K562 (cell line): ENCODE measurements at regions not wholly inside any gene's neighbourhood (a gene's known extent, or its start where the extent isn't known, plus 50 kb on each side); places are given as distances from the start of the nearest gene placed in this dataset.

Experiments
- ATAC-seq: fragments of 200-7000 bp; cut with Tn5 transposase; 3 replicates; pipeline ENCODE4 v1.9.1; 2020; ENCODE audit warnings: moderate library complexity
- BruUV-seq: library from RNA; stranded (reverse); fragments of 400-500 nt; replicated peaks from 2 replicates; lab custom pipeline; 2021; lab: Mats Ljungman, UMichigan
- CTCF ChIA-PET: fragments of 300-600 bp; formaldehyde crosslinking; extraction: SDS; loops from one replicate; lab custom pipeline; 2021; ENCODE audit warnings: low intra/inter-chr PET ratio; lab: Yijun Ruan, JAX
- POLR2A ChIA-PET: fragments of 300-600, 350-650 bp; sonication (Branson Sonifier 250); formaldehyde crosslinking; extraction: SDS; loops from one replicate; lab custom pipeline; 2021; ENCODE audit warnings: antibody characterized with exemption, inconsistent platforms; lab: Yijun Ruan, JAX
- DNase-seq, 4 experiments: peaks; one replicate each; pipeline versions ENCODE4 v3.0.0 to v3.0.0-alpha.2; 2011 to 2018; ENCODE audit warnings: low spot score in 3 of 4, mixed read lengths in 3 of 4; ENCODE audit errors: extremely low read depth in 1 of 4
- FAIRE-seq: peaks from 2 replicates; lab custom pipeline; 2011; peaks lifted over from hg19 to GRCh38; lab: Jason Lieb, UNC
- H2AFZ ChIP-seq: 2 replicates; pipeline ENCODE4 v1.6.0; 2011; ENCODE audit warnings: low read depth, low read length, control low read depth, inconsistent platforms
- H3K27ac ChIP-seq: fragments of 200-600 bp; 3 replicates; pipeline ENCODE4 v1.8.0; 2011; ENCODE audit warnings: low read depth, mild to moderate bottlenecking, control low read depth, inconsistent platforms, low read length, moderate library complexity, mixed read lengths; ENCODE audit errors: extremely low read depth
- H3K27me3 ChIP-seq, 2 experiments: fragments of 300-600 bp in 1 of 2; 2 replicates in 1 of 2; 3 replicates in 1 of 2; pipeline versions ENCODE4 v1.6.0 to v1.8.0; 2011; ENCODE audit warnings: inconsistent platforms in 2 of 2, low read length in 2 of 2, mild to moderate bottlenecking in 1 of 2, mixed read lengths in 1 of 2, moderate library complexity in 1 of 2; ENCODE audit not compliant: control insufficient read depth in 2 of 2, insufficient read depth in 2 of 2
- H3K36me3 ChIP-seq: fragments of 300-600 bp; 3 replicates; pipeline ENCODE4 v1.8.0; 2011; ENCODE audit warnings: mild to moderate bottlenecking, low read length, inconsistent platforms; ENCODE audit not compliant: control insufficient read depth, insufficient read depth
- H3K4me1 ChIP-seq, 2 experiments: fragments of 200-600 bp in 1 of 2; replicated peaks in 1 of 2; 2 replicates in 1 of 2; 3 replicates in 1 of 2; pipeline versions ENCODE4 v1.5.1 to v1.8.0; 2011; ENCODE audit warnings: inconsistent platforms in 2 of 2, low read length in 2 of 2, mild to moderate bottlenecking in 1 of 2, mixed read lengths in 1 of 2, moderate library complexity in 1 of 2; ENCODE audit not compliant: control insufficient read depth in 2 of 2, insufficient read depth in 2 of 2
- H3K4me2 ChIP-seq: 2 replicates; pipeline ENCODE4 v1.6.1; 2011; ENCODE audit warnings: low read length, control low read depth, inconsistent platforms, mixed read lengths; ENCODE audit not compliant: insufficient read depth
- H3K4me3 ChIP-seq: fragments of 200-600 bp; sonication (generic), shearing (Covaris generic); 2 replicates; pipeline ENCODE4 v1.5.1; 2016; ENCODE audit warnings: control low read depth, inconsistent platforms
- H3K79me2 ChIP-seq: fragments of 200-600 bp; 3 replicates; pipeline ENCODE4 v1.8.0; 2011; ENCODE audit warnings: low read length, inconsistent platforms; ENCODE audit not compliant: control insufficient read depth, insufficient read depth
- H3K9ac ChIP-seq, 2 experiments: 2 replicates each; pipeline versions ENCODE4 v1.6.0 to v1.6.1; 2011; ENCODE audit warnings: low read depth in 2 of 2, low read length in 2 of 2, control low read depth in 1 of 2, inconsistent platforms in 1 of 2, mild to moderate bottlenecking in 1 of 2, mixed read lengths in 1 of 2; ENCODE audit not compliant: insufficient read depth in 1 of 2
- H3K9me1 ChIP-seq: one replicate; pipeline ENCODE4 v1.6.0; 2011; ENCODE audit warnings: inconsistent platforms, mild to moderate bottlenecking, low read length, moderate library complexity; ENCODE audit not compliant: control insufficient read depth, insufficient read depth
- H3K9me3 ChIP-seq: replicated peaks from 2 replicates; pipeline ENCODE4 v1.5.1; 2011; ENCODE audit warnings: low read depth, low read length, inconsistent platforms; ENCODE audit not compliant: control insufficient read depth, insufficient read depth
- H4K20me1 ChIP-seq: replicated peaks from 2 replicates; pipeline ENCODE4 v1.6.1; 2011; ENCODE audit warnings: low read length, inconsistent platforms, mixed read lengths; ENCODE audit not compliant: control insufficient read depth, insufficient read depth
- IRF2 ChIP-seq: sonication (generic); formaldehyde crosslinking; IDR thresholded peaks from 2 replicates; pipeline ENCODE4 v1.8.1; 2022; ENCODE audit warnings: mild to moderate bottlenecking, missing genetic modification reagents
- SNRNP70 ChIP-seq: fragments of 200-400 bp; formaldehyde crosslinking; optimal IDR thresholded peaks from 2 replicates; pipeline ENCODE3; 2017; ENCODE audit warnings: low read depth, low read length
- SRSF3 ChIP-seq: fragments of 200-400 bp; formaldehyde crosslinking; IDR thresholded peaks from 2 replicates; pipeline ENCODE4 v1.6.1; 2016; ENCODE audit warnings: mild to moderate bottlenecking, low read length, moderate library complexity; ENCODE audit not compliant: insufficient read depth
- TFAM ChIP-seq: fragments of 250-450 bp; sonication (Bioruptor Pico); conservative IDR thresholded peaks from 2 replicates; pipeline ENCODE4 v1.5.0; 2021; ENCODE audit warnings: mild to moderate bottlenecking, moderate library complexity
- WGBS: fragments of 100-300 bp; shearing (Covaris generic); methylation state at CpG from one replicate; pipeline ENCODE4 v1.1.6; 2016; ENCODE audit warnings: low coverage, mixed read lengths; ENCODE audit not compliant: insufficient coverage; ENCODE audit errors: missing lambda C conversion rate; 5-methylcytosine and 5-hydroxymethylcytosine counted together
- in situ Hi-C: fragments of 300-500 bp; cut with MboI; formaldehyde crosslinking; loops from 4 replicates; pipeline ENCODE4 v1.15.0; 2018; ENCODE audit warnings: inconsistent platforms, mixed read lengths
- intact Hi-C: fragments of 100-400 bp; cut with micrococcal nuclease; formaldehyde crosslinking; loops from 2 replicates; pipeline ENCODE4 v1.14.2; 2022
- TF ChIP-seq, protein P1 (sequence below): IDR thresholded peaks from 2 replicates; pipeline ENCODE4 v1.6.1; 2011; ENCODE audit not compliant: insufficient read length; ENCODE audit errors: extremely low read depth

DNA sequence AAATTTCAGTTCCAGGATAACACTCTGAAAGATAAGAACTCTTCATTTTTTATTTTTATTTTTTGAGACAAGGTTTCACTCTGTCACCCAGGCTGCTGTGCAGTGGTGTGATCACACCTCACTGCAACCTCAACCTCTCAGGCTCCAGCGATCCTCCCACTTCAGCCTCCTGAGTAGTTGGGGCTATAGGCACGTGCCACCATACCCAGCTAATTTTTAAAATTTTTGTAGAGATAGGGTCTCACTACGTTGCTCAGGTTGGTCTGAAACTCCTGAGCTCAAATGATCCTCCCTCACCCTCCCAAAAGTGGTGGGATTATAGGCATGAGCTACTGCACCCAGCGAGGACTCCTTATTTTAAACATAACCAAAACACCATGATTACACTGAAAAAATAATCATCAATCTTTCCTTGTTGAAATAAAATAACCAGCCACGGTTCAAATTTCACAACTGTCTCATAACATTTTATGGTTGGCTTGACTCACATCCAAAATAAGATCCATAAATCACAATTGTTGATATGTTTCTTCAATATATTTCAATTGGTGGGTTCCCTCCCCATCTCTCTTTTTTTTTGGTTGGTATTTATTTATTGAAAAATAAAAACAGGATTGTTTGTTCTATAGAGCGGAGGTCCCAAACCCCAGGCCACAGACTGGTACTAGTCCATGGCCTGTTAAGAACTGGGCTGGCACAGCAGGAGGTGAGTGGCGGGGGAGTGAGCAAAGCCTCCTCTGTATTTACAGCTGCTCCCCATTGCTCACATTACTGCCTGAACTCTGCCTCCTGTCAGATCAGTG lies 60.1 kb upstream of the FAM171A1 start:
- FAIRE-seq (no peak), DNase-seq (no peak), ATAC-seq (no peak)
- Histone ChIP-seq H3K9me3 (no peaks in the 10 kb centered on the region), H3K79me2 (no peaks in the 10 kb centered on the region), H3K36me3 (no peaks in the 10 kb centered on the region), H3K4me3 (no peak overlapping the region), H3K27ac (no peak overlapping the region), H3K4me2 (no peak overlapping the region), H3K27me3 (no peaks in the 10 kb centered on the region), H3K9me1 (no peaks in the 10 kb centered on the region), H2AFZ (no peak overlapping the region), H4K20me1 (no peaks in the 10 kb centered on the region), H3K4me1 (peaks cover 10 to 11% of the 10 kb centered on the region in 2 experiments; a peak in 2 of 5 replicates), H3K9ac (no peak overlapping the region)
- CTCF ChIA-PET = no interaction called here
- POLR2A ChIA-PET = no interaction called here
- in situ Hi-C loops (loop anchor here (5.0 to 25.0 kb wide), 2 partner anchors 391 to 1356 kb away; no protein-coding TSS in a partner anchor), intact Hi-C loops (loop anchor here (5.0 to 10.0 kb wide), 3 partner anchors 124 to 224 kb away; no protein-coding TSS in a partner anchor)
- no peak for TF ChIP-seq TFAM (CRISPR knock-in tag)
- TF ChIP-seq, protein P1, sequence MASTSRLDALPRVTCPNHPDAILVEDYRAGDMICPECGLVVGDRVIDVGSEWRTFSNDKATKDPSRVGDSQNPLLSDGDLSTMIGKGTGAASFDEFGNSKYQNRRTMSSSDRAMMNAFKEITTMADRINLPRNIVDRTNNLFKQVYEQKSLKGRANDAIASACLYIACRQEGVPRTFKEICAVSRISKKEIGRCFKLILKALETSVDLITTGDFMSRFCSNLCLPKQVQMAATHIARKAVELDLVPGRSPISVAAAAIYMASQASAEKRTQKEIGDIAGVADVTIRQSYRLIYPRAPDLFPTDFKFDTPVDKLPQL = no peak
- TF ChIP-seq SNRNP70 = no peak
- no peak for TF ChIP-seq IRF2
- no peak for TF ChIP-seq SRSF3
- BruUV-seq = no TSS peak
- WGBS = 38% methylated on average over 7 of the region's 7 CpGs
